ENCODE measurements at regions not wholly inside any gene's neighbourhood (a gene's known extent, or its start where the extent isn't known, plus 50 kb on each side); places are given as distances from the start of the nearest gene placed in this dataset.

GRCh38 chrX:121238093-121238492 is 190.7 kb downstream of the GLUD2 start:
- Histone ChIP-seq H3K4me2 (replicated peaks; ENCODE audit: extremely low read depth, low read length, poor library complexity, severe bottlenecking) (no peak overlapping the region), H3K4me1 (ENCODE audit: control insufficient read depth in 1 of 2, insufficient read depth in 2 of 2, low read length in 2 of 2) (no peaks in the 10 kb centered on the region), H3K27ac (ENCODE audit: low read depth in 1 of 2, low read length in 2 of 2) (no peak overlapping the region), H3K79me2 (ENCODE audit: insufficient read depth, low read length) (no peaks in the 10 kb centered on the region), H2AFZ (ENCODE audit: insufficient read depth, low read depth, low read length, poor library complexity, severe bottlenecking) (no peak overlapping the region), H3K27me3 (ENCODE audit: control insufficient read depth in 2 of 2, insufficient read depth in 2 of 2, low read length in 2 of 2) (no peaks in the 10 kb centered on the region), H3K4me3 (replicated peaks in 1 of 3; ENCODE audit: low read depth in 2 of 3, low read length in 3 of 3) (no peak overlapping the region), H3K9ac (ENCODE audit: insufficient read depth, low read length, poor library complexity, severe bottlenecking) (no peak overlapping the region), H3K36me3 (replicated peaks in 1 of 2; ENCODE audit: control insufficient read depth in 1 of 2, insufficient read depth in 2 of 2, low read length in 2 of 2) (no peaks in the 10 kb centered on the region), H4K20me1 (ENCODE audit: insufficient read depth, low read length) (no peaks in the 10 kb centered on the region), H3K9me3 (replicated peaks in 1 of 2; ENCODE audit: control insufficient read depth in 1 of 2, insufficient read depth in 1 of 2, low read length in 2 of 2) (no peaks in the 10 kb centered on the region)
- Mint-ChIP-seq H3K27ac (no peak overlapping the region), H3K36me3 (no peaks in the 10 kb centered on the region), H3K4me1 (no peaks in the 10 kb centered on the region), H3K9me3 (peaks cover 0 to 6% (median 0%) of the 10 kb centered on the region in 7 donors), H3K4me3 (no peak overlapping the region), H3K27me3 (ENCODE audit: low read depth in 3 of 3) (peaks cover 0 to 2% (median 1%) of the 10 kb centered on the region in 3 donors)
- no peak for DNase-seq
- no peak for TF ChIP-seq CTCF (IDR thresholded peaks at IDR 0.05)
- WGBS (ENCODE audit: insufficient coverage) = no CpG with 5 or more reads among the region's 1 CpG
- intact Hi-C loops (cut with micrococcal nuclease) = no loop called here

- DNase-seq = no peak
- no peak for TF ChIP-seq CTCF (IDR thresholded peaks at IDR 0.05)
- intact Hi-C loops (cut with micrococcal nuclease) = no loop called here
Observed at GRCh38 chrX:121244511-121244910, 197.1 kb downstream of the GLUD2 start.

More at GRCh38 chrX:121244511-121244910, 197.1 kb downstream of the GLUD2 start:
- Histone ChIP-seq H4K20me1 (ENCODE audit: insufficient read depth, low read length) (no peaks in the 10 kb centered on the region), H3K4me2 (replicated peaks; ENCODE audit: extremely low read depth, low read length, poor library complexity, severe bottlenecking) (no peak overlapping the region), H3K4me1 (ENCODE audit: control insufficient read depth in 1 of 2, insufficient read depth in 2 of 2, low read length in 2 of 2) (no peaks in the 10 kb centered on the region), H3K79me2 (ENCODE audit: insufficient read depth, low read length) (no peaks in the 10 kb centered on the region), H3K27me3 (ENCODE audit: control insufficient read depth in 2 of 2, insufficient read depth in 2 of 2, low read length in 2 of 2) (no peaks in the 10 kb centered on the region), H3K36me3 (replicated peaks in 1 of 2; ENCODE audit: control insufficient read depth in 1 of 2, insufficient read depth in 2 of 2, low read length in 2 of 2) (no peaks in the 10 kb centered on the region), H3K9ac (ENCODE audit: insufficient read depth, low read length, poor library complexity, severe bottlenecking) (no peak overlapping the region), H3K27ac (ENCODE audit: low read depth in 1 of 2, low read length in 2 of 2) (no peak overlapping the region), H3K4me3 (replicated peaks in 1 of 3; ENCODE audit: low read depth in 2 of 3, low read length in 3 of 3) (no peak overlapping the region), H2AFZ (ENCODE audit: insufficient read depth, low read depth, low read length, poor library complexity, severe bottlenecking) (no peak overlapping the region), H3K9me3 (replicated peaks in 1 of 2; ENCODE audit: control insufficient read depth in 1 of 2, insufficient read depth in 1 of 2, low read length in 2 of 2) (no peaks in the 10 kb centered on the region)
- Mint-ChIP-seq H3K4me3 (no peak overlapping the region), H3K36me3 (no peaks in the 10 kb centered on the region), H3K27ac (no peak overlapping the region), H3K4me1 (no peaks in the 10 kb centered on the region), H3K27me3 (ENCODE audit: low read depth in 3 of 3) (no peaks in the 10 kb centered on the region), H3K9me3 (peaks cover 0 to 4% (median 0%) of the 10 kb centered on the region in 7 donors)
- WGBS (ENCODE audit: insufficient coverage) = no CpG with 5 or more reads among the region's 1 CpG

Data from CD14-positive monocyte (primary cell).